WERI-Rb-1 (cell line): ENCODE measurements at regions not wholly inside any gene's neighbourhood (a gene's known extent, or its start where the extent isn't known, plus 50 kb on each side); places are given as distances from the start of the nearest gene placed in this dataset.

ENCODE experiments used
- DNase-seq: peaks from one replicate; pipeline ENCODE4 v3.0.0-alpha.2; 2020
- H3K27ac ChIP-seq: fragments of 250-450 bp; sonication (Bioruptor Pico); 2 replicates; pipeline ENCODE4 v1.5.1; 2020; ENCODE audit warnings: mild to moderate bottlenecking, moderate library complexity
- H3K27me3 ChIP-seq: fragments of 250-450 bp; sonication (Bioruptor Pico); 2 replicates; pipeline ENCODE4 v1.5.1; 2021; ENCODE audit warnings: mild to moderate bottlenecking, low read depth, moderate library complexity; ENCODE audit not compliant: insufficient read depth, severe bottlenecking
- H3K36me3 ChIP-seq: fragments of 250-450 bp; sonication (Bioruptor Pico); 2 replicates; pipeline ENCODE4 v1.5.1; 2020; ENCODE audit warnings: mild to moderate bottlenecking, moderate library complexity
- H3K4me3 ChIP-seq: 2 replicates; pipeline ENCODE4 v1.5.1; 2011; ENCODE audit warnings: low read depth, mild to moderate bottlenecking, control low read depth, low read length
- H3K9me3 ChIP-seq: fragments of 250-450 bp; sonication (Bioruptor Pico); 2 replicates; pipeline ENCODE4 v1.5.1; 2021; ENCODE audit warnings: mild to moderate bottlenecking, moderate library complexity; ENCODE audit not compliant: severe bottlenecking
- TF ChIP-seq, protein P1 (sequence below): IDR thresholded peaks from 2 replicates; pipeline ENCODE4 v1.5.1; 2011; ENCODE audit warnings: low read depth, mild to moderate bottlenecking, control low read depth, inconsistent platforms, low read length

DNA sequence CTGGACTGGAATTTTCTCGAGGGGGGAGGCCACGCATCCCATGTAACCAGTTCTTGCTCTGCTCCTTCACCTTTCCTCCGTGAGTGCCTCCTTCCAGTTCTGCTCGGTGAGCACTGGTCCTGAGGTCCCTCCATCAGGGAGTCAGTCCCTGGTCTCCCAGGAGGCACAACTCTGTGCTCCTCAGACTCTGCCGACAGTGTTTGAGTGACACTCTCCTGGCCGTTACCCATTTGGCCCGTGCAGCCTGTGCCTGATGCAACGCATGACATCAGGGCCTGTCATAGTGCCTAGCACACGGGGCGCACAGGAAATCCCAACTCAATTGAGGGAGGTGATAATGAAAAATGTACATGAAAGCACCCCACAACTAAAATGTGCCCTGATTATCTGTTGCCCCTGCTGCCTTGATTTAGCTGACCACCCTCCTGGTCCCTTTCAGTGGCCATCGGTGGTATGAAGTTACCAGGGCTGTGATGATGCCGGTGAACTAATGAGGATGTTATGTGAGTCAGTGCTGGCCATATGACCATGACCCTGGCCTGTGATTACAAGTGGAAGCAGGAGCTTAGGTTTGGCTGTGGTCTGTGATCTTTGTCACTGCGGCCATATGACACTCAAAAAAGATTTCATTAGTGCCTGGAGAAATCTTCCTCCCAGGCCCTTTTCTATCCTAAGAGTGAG lies 144.6 kb downstream of the TDRD15 start:
- no peaks in the 10 kb centered on the region for H3K36me3 ChIP-seq
- H3K4me3 ChIP-seq, result no peak overlapping the region
- no peak overlapping the region for H3K27ac ChIP-seq
- DNase-seq, result no peak
- peaks cover 45% of the 10 kb centered on the region for H3K27me3 ChIP-seq
- TF ChIP-seq, protein P1, sequence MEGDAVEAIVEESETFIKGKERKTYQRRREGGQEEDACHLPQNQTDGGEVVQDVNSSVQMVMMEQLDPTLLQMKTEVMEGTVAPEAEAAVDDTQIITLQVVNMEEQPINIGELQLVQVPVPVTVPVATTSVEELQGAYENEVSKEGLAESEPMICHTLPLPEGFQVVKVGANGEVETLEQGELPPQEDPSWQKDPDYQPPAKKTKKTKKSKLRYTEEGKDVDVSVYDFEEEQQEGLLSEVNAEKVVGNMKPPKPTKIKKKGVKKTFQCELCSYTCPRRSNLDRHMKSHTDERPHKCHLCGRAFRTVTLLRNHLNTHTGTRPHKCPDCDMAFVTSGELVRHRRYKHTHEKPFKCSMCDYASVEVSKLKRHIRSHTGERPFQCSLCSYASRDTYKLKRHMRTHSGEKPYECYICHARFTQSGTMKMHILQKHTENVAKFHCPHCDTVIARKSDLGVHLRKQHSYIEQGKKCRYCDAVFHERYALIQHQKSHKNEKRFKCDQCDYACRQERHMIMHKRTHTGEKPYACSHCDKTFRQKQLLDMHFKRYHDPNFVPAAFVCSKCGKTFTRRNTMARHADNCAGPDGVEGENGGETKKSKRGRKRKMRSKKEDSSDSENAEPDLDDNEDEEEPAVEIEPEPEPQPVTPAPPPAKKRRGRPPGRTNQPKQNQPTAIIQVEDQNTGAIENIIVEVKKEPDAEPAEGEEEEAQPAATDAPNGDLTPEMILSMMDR, result no peak
- no peaks in the 10 kb centered on the region for H3K9me3 ChIP-seq

DNA sequence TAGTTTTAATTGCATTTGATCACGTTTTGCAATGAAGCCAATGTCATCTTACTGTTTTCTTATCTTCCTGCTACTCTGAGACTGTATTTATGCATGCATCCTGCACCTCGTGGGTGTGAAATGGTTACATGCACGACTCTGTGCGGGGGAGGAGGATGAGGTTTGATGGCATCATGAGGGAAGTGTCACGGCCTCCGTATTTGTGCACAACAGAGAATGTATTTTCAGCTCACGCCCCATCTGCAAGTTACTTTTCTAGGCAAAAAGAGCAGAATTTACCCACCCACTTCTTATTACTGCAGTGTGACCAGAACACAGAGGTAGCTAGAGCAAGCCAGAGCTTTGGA lies 145.1 kb downstream of the TDRD15 start:
- no peaks in the 10 kb centered on the region for H3K9me3 ChIP-seq
- no peak overlapping the region for H3K27ac ChIP-seq
- no peaks in the 10 kb centered on the region for H3K36me3 ChIP-seq
- TF ChIP-seq, protein P1, result no peak
- peaks cover 42% of the 10 kb centered on the region for H3K27me3 ChIP-seq
- DNase-seq, result no peak
- H3K4me3 ChIP-seq, result no peak overlapping the region

DNA sequence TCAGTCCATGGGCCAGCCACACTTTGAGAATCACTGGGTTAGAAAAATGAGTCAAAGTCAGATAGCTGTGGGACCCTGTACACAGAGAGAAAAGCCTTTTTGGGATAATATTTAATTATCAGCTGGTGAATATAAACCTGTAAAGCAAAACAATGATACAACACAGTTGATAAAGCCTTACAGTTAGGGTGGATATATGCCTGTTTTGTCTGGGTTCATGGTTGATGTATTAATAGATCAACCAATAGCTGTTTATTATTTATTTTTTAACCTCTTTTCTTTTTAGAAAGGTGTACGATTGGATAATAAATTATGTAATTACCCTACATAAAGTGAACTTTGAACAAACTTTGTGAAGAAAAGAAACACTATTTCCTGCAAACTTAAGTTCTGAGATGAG lies 145.6 kb downstream of the TDRD15 start:
- Histone ChIP-seq H3K4me3 (no peak overlapping the region), H3K9me3 (no peaks in the 10 kb centered on the region), H3K27me3 (peaks cover 40% of the 10 kb centered on the region), H3K27ac (no peak overlapping the region), H3K36me3 (no peaks in the 10 kb centered on the region)
- TF ChIP-seq, protein P1, result no peak
- DNase-seq, result no peak

DNA sequence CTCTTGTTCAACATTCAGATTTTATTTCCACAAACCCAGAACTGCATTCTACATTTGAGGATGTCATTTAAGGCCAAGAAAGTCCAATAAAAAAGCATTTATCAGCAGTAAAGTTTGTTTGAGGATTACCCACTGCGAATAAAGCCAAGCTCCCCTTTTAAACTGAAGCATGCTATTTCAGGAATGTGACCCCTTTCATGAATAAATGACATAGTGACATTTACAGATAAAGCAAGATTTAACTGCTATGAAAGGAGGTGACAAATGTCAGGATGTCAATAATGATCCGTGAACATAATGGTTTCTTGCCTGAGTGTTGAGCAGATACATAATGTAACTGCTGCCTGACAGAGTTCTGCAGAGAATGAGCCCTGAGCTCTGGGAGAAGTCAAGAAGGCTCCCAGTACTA lies 146.3 kb downstream of the TDRD15 start:
- Histone ChIP-seq H3K36me3 (no peaks in the 10 kb centered on the region), H3K4me3 (no peak overlapping the region), H3K9me3 (no peaks in the 10 kb centered on the region), H3K27me3 (peaks cover 41% of the 10 kb centered on the region), H3K27ac (no peak overlapping the region)
- DNase-seq, result no peak
- TF ChIP-seq, protein P1, result no peak

DNA sequence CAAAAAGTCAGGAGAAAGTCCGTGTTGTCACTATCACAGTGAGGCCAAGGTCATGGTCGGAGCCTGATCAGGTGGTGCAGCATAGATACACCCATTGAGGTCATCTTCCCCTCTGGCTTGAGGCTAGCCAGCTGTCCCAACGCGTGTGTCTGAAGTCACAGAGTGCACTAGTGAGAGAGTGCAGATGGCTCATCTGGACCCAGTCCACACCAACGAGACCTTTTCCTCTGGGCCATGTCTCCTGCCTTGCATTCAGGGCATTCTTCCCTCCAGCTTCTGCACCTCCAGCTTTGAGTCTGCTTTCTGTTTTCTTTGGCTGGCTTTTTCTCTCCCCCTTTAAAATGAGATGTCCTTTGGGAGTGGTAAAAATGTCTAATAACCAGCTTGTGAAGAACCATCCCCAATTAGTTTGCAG lies 146.9 kb downstream of the TDRD15 start:
- no peak for DNase-seq
- H3K4me3 ChIP-seq, result no peak overlapping the region
- TF ChIP-seq, protein P1, result no peak
- H3K9me3 ChIP-seq, result no peaks in the 10 kb centered on the region
- peaks cover 41% of the 10 kb centered on the region for H3K27me3 ChIP-seq
- no peaks in the 10 kb centered on the region for H3K36me3 ChIP-seq
- no peak overlapping the region for H3K27ac ChIP-seq

DNA sequence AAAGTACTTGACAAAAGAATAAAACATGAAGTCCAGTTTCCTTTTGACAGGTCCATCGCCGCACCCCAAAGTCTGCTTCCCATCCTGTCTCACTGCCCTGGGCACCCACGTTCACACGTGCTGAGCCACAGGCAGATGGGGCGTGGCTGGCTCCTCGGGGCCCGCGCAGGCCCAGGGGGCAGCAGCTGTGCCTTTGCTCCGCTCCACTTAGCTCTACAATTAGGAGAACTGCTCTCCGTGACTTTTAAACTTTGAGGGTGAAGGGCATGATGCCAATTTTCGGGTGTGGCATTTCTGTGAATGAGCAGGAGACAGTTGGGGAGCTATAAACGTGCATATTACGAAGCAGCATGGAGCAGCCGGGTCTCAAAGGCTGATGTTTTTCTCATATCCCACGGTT lies 152.4 kb downstream of the TDRD15 start:
- H3K27me3 ChIP-seq, result peaks cover 43% of the 10 kb centered on the region
- TF ChIP-seq, protein P1, result no peak
- no peak for DNase-seq
- no peaks in the 10 kb centered on the region for H3K9me3 ChIP-seq
- no peak overlapping the region for H3K27ac ChIP-seq
- H3K4me3 ChIP-seq, result no peak overlapping the region
- no peaks in the 10 kb centered on the region for H3K36me3 ChIP-seq
